ENCODE measurements at regions not wholly inside any gene's neighbourhood (a gene's known extent, or its start where the extent isn't known, plus 50 kb on each side); places are given as distances from the start of the nearest gene placed in this dataset.

DNA sequence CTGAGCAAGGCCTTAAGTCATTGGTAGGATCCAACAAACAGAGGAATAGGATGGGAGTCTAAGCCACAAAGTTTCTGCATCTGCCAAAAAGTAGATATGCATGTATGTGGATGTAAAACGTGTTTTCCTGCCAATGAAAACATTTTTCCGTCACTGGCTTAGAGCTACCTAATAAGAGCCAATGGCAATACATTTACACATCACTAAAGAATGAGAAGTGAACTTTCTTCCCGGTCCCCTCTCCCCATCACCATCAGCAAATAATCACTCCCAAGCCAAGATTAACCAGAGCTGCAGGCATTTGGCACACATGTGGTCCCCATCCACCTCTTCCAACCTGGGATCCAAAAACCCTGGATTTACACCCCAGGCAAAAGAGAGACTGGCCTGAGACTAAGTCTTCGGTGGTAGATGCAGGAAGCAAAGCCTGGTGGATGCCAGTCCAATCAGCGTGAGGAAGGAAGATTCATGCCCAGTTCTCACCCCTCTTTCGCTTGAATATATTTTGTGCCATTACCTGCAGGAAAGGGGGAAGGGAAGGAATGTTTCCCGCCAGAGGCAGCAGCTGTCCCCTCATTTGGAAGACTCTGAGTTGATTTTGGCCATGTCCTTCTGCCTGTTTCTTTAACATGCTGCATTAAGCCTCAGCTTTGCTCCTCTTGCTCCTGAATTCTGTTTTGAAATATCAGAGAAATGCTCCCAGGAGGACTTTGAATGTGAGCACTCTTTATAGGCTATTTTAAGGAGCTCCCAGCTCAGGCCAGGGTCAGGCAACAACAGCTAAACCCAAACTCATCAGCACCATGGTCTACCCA, 131.4 kb downstream of the CHIC2 start:
- TF ChIP-seq POLR2A (IDR thresholded peaks at IDR 0.05) = no peak
- TF ChIP-seq, protein P1, sequence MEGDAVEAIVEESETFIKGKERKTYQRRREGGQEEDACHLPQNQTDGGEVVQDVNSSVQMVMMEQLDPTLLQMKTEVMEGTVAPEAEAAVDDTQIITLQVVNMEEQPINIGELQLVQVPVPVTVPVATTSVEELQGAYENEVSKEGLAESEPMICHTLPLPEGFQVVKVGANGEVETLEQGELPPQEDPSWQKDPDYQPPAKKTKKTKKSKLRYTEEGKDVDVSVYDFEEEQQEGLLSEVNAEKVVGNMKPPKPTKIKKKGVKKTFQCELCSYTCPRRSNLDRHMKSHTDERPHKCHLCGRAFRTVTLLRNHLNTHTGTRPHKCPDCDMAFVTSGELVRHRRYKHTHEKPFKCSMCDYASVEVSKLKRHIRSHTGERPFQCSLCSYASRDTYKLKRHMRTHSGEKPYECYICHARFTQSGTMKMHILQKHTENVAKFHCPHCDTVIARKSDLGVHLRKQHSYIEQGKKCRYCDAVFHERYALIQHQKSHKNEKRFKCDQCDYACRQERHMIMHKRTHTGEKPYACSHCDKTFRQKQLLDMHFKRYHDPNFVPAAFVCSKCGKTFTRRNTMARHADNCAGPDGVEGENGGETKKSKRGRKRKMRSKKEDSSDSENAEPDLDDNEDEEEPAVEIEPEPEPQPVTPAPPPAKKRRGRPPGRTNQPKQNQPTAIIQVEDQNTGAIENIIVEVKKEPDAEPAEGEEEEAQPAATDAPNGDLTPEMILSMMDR (IDR thresholded peaks at IDR 0.05) = no peak
- no peak for TF ChIP-seq POLR2AphosphoS5 (IDR thresholded peaks at IDR 0.05)
